ENCODE measurements at regions not wholly inside any gene's neighbourhood (a gene's known extent, or its start where the extent isn't known, plus 50 kb on each side); places are given as distances from the start of the nearest gene placed in this dataset.

DNA sequence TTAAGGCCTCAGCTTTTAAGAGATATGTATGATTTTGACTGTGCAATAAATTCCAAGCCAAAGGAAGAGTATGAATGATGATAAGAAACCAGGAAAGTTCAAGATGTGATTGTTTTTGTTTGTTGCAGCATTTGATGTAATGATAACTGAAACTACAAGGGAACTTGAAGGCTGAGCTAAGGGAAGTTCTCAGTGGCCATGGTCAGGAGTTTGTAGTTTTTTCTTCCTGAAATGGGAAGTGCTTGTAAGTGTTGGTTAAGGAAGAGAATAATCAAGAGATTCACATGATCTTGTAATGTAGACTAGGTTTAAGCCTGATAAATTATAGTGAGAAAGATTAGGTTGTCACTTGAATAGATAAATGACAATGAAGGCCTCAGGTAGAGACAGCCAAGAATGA, 53.4 kb downstream of the PTCHD4 start:
- no peak for DNase-seq
- Mint-ChIP-seq H3K4me1 (ENCODE audit: low read depth in 2 of 2) (no peaks in the 10 kb centered on the region), H3K27ac (no peak overlapping the region), H3K9me3 (peaks cover 4 to 7% of the 10 kb centered on the region in 2 donors), H3K36me3 (ENCODE audit: insufficient read depth) (no peaks in the 10 kb centered on the region), H3K27me3 (no peaks in the 10 kb centered on the region), H3K4me3 (no peak overlapping the region)
- no peak for ATAC-seq (replicated peaks)

DNA sequence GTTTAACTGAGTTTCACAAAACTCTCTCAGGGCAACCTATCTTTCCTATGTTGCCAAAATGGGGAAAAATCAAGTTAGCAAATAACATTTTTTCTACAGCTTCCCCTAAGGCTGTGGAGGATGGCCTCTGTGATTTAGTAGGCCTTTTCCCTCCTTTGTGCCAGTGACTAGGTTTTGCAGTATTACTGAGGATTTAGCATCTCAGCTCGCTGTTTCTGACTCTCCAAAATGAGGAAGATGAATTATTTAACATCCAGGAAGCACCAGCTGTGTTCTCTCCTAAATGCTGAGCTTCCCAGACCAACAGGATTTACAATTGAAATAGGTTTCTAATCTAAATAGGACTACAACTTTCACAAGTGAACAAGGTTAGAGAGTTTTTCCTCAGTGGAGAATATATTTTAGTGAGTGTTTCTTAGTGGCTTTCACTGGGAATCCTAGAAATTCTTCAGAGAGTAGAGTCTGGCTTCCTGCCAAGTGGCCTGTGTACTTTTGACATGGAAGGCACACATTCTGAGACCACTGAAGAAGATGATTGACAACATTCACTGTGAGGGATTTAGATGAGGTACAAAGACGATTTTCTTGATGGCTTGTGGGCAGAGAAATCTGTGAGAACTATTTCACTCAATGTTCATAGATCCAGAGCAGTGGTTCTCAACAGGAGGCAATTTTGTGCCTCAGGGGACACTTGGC, 62.4 kb downstream of the PTCHD4 start:
- no peak for DNase-seq
- H3K4me3 Mint-ChIP-seq = no peak overlapping the region
- H3K9me3 Mint-ChIP-seq = peaks cover 0 to 1% of the 10 kb centered on the region in 2 donors
- ATAC-seq (replicated peaks) = no peak
- no peak overlapping the region for H3K27ac Mint-ChIP-seq
- H3K36me3 Mint-ChIP-seq (ENCODE audit: insufficient read depth) = no peaks in the 10 kb centered on the region
- H3K27me3 Mint-ChIP-seq = no peaks in the 10 kb centered on the region
- H3K4me1 Mint-ChIP-seq (ENCODE audit: low read depth in 2 of 2) = no peaks in the 10 kb centered on the region

- no peaks in the 10 kb centered on the region for H3K27me3 Mint-ChIP-seq
- no peak for DNase-seq
- H3K36me3 Mint-ChIP-seq (ENCODE audit: insufficient read depth) = no peaks in the 10 kb centered on the region
- H3K4me3 Mint-ChIP-seq = no peak overlapping the region
- H3K9me3 Mint-ChIP-seq = peaks cover 0 to 2% of the 10 kb centered on the region in 2 donors
- no peak for ATAC-seq (replicated peaks)
- no peak overlapping the region for H3K27ac Mint-ChIP-seq
- no peaks in the 10 kb centered on the region for H3K4me1 Mint-ChIP-seq (ENCODE audit: low read depth in 2 of 2)
Observed at GRCh38 chr6:48041894-48042293, 69.1 kb downstream of the PTCHD4 start.

- no peak for DNase-seq
- Mint-ChIP-seq H3K4me3 (no peak overlapping the region), H3K27me3 (no peaks in the 10 kb centered on the region), H3K4me1 (ENCODE audit: low read depth in 2 of 2) (no peaks in the 10 kb centered on the region), H3K9me3 (peaks cover 0 to 2% of the 10 kb centered on the region in 2 donors), H3K27ac (no peak overlapping the region), H3K36me3 (ENCODE audit: insufficient read depth) (no peaks in the 10 kb centered on the region)
- ATAC-seq (replicated peaks) = no peak
Observed at GRCh38 chr6:48037946-48038345, 73.1 kb downstream of the PTCHD4 start.

GRCh38 chr6:48036316-48036715, 74.7 kb downstream of the PTCHD4 start:
- no peak overlapping the region for H3K4me3 Mint-ChIP-seq
- H3K4me1 Mint-ChIP-seq (ENCODE audit: low read depth in 2 of 2) = no peaks in the 10 kb centered on the region
- H3K9me3 Mint-ChIP-seq = peaks cover 0 to 2% of the 10 kb centered on the region in 2 donors
- no peak for ATAC-seq (replicated peaks)
- no peaks in the 10 kb centered on the region for H3K27me3 Mint-ChIP-seq
- no peaks in the 10 kb centered on the region for H3K36me3 Mint-ChIP-seq (ENCODE audit: insufficient read depth)
- no peak for DNase-seq
- no peak overlapping the region for H3K27ac Mint-ChIP-seq

- DNase-seq (no peak), ATAC-seq (replicated peaks) (no peak)
- Mint-ChIP-seq H3K27ac (no peak overlapping the region), H3K4me1 (ENCODE audit: low read depth in 2 of 2) (no peaks in the 10 kb centered on the region), H3K9me3 (no peaks in the 10 kb centered on the region), H3K36me3 (ENCODE audit: insufficient read depth) (no peaks in the 10 kb centered on the region), H3K4me3 (no peak overlapping the region), H3K27me3 (no peaks in the 10 kb centered on the region)
Observed at GRCh38 chr6:48032151-48032550, 78.8 kb downstream of the PTCHD4 start.

GRCh38 chr6:48031711-48032110, 79.3 kb downstream of the PTCHD4 start:
- DNase-seq (no peak), ATAC-seq (replicated peaks) (no peak)
- H3K36me3 Mint-ChIP-seq (ENCODE audit: insufficient read depth) = no peaks in the 10 kb centered on the region
- no peak overlapping the region for H3K4me3 Mint-ChIP-seq
- no peaks in the 10 kb centered on the region for H3K4me1 Mint-ChIP-seq (ENCODE audit: low read depth in 2 of 2)
- no peaks in the 10 kb centered on the region for H3K9me3 Mint-ChIP-seq
- H3K27ac Mint-ChIP-seq = no peak overlapping the region
- no peaks in the 10 kb centered on the region for H3K27me3 Mint-ChIP-seq

GRCh38 chr6:48027704-48028435, 83.1 kb downstream of the PTCHD4 start:
- DNase-seq = no peak
- Mint-ChIP-seq H3K9me3 (no peaks in the 10 kb centered on the region), H3K27ac (no peak overlapping the region), H3K4me3 (no peak overlapping the region), H3K27me3 (no peaks in the 10 kb centered on the region), H3K36me3 (ENCODE audit: insufficient read depth) (no peaks in the 10 kb centered on the region), H3K4me1 (ENCODE audit: low read depth in 2 of 2) (no peaks in the 10 kb centered on the region)
- ATAC-seq (replicated peaks) = no peak

DNA sequence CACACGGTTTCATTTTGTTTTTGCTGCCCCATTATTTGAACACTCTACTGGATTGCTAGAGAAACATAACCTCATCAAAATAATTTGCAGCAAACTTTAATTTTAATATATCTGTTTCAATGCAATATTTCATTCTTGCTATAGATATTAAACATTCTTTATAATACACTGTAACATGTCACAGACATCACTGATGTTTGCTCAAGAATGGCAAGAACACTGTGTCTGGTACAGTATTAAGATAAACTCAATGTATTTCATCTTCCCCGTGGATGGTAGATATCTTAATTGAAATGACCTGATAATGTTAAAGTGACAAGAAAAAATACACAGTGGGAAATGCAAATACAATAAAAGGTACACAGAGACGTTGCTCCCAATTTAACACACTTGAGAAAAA, 86.0 kb downstream of the PTCHD4 start:
- Mint-ChIP-seq H3K27ac (no peak overlapping the region), H3K36me3 (ENCODE audit: insufficient read depth) (no peaks in the 10 kb centered on the region), H3K4me3 (no peak overlapping the region), H3K4me1 (ENCODE audit: low read depth in 2 of 2) (no peaks in the 10 kb centered on the region), H3K27me3 (no peaks in the 10 kb centered on the region), H3K9me3 (no peaks in the 10 kb centered on the region)
- ATAC-seq (replicated peaks) = no peak
- DNase-seq = no peak

- Mint-ChIP-seq H3K36me3 (ENCODE audit: insufficient read depth) (no peaks in the 10 kb centered on the region), H3K27ac (peak overlapping the region in 1 of 2 donors; percentile 14), H3K4me3 (no peak overlapping the region), H3K9me3 (peaks cover 5 to 7% of the 10 kb centered on the region in 2 donors), H3K4me1 (ENCODE audit: low read depth in 2 of 2) (no peaks in the 10 kb centered on the region), H3K27me3 (no peaks in the 10 kb centered on the region)
- no peak for ATAC-seq (replicated peaks)
- DNase-seq = no peak
Observed at GRCh38 chr6:48021904-48022303, 89.1 kb downstream of the PTCHD4 start.

- no peak for DNase-seq
- no peak for ATAC-seq (replicated peaks)
- peaks cover 6 to 7% of the 10 kb centered on the region in 2 donors for H3K9me3 Mint-ChIP-seq
- H3K36me3 Mint-ChIP-seq (ENCODE audit: insufficient read depth) = no peaks in the 10 kb centered on the region
- no peak overlapping the region for H3K4me3 Mint-ChIP-seq
- no peak overlapping the region for H3K27ac Mint-ChIP-seq
- no peaks in the 10 kb centered on the region for H3K4me1 Mint-ChIP-seq (ENCODE audit: low read depth in 2 of 2)
- H3K27me3 Mint-ChIP-seq = no peaks in the 10 kb centered on the region
Observed at GRCh38 chr6:48016020-48016755, 94.8 kb downstream of the PTCHD4 start.

- peaks cover 0 to 8% of the 10 kb centered on the region in 2 donors for H3K9me3 Mint-ChIP-seq
- H3K4me3 Mint-ChIP-seq = no peak overlapping the region
- no peaks in the 10 kb centered on the region for H3K4me1 Mint-ChIP-seq (ENCODE audit: low read depth in 2 of 2)
- no peak for ATAC-seq (replicated peaks)
- no peaks in the 10 kb centered on the region for H3K36me3 Mint-ChIP-seq (ENCODE audit: insufficient read depth)
- H3K27ac Mint-ChIP-seq = no peak overlapping the region
- no peaks in the 10 kb centered on the region for H3K27me3 Mint-ChIP-seq
- no peak for DNase-seq
Observed at GRCh38 chr6:47992809-47993208, 118.2 kb downstream of the PTCHD4 start.

DNA sequence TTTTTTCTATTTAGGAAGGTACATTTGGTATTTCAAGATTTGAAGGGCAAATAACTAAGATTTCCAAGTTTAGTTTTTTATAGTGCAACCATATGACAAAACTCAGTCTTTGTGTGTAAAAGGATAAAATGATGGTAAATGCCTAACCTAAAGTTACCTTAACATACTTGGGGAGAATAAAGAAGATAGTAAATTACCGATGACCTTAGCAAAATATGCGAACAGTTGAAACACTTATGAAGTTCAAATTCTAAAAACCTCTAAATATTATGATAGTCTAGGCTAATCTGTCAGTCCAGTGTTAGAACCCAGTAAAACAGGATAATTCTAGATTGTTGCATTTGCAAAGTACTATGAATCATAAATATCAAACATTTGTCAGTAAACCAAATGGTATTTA, 127.5 kb downstream of the PTCHD4 start:
- DNase-seq (no peak), ATAC-seq (replicated peaks) (no peak)
- H3K27ac Mint-ChIP-seq = no peak overlapping the region
- no peak overlapping the region for H3K4me3 Mint-ChIP-seq
- no peaks in the 10 kb centered on the region for H3K27me3 Mint-ChIP-seq
- H3K36me3 Mint-ChIP-seq (ENCODE audit: insufficient read depth) = no peaks in the 10 kb centered on the region
- peaks cover 0 to 1% of the 10 kb centered on the region in 2 donors for H3K9me3 Mint-ChIP-seq
- H3K4me1 Mint-ChIP-seq (ENCODE audit: low read depth in 2 of 2) = no peaks in the 10 kb centered on the region

- ATAC-seq (replicated peaks) (no peak), DNase-seq (no peak)
- Mint-ChIP-seq H3K27ac (no peak overlapping the region), H3K27me3 (no peaks in the 10 kb centered on the region), H3K9me3 (peaks cover 0 to 4% of the 10 kb centered on the region in 2 donors), H3K36me3 (ENCODE audit: insufficient read depth) (no peaks in the 10 kb centered on the region), H3K4me3 (no peak overlapping the region), H3K4me1 (ENCODE audit: low read depth in 2 of 2) (no peaks in the 10 kb centered on the region)
Observed at GRCh38 chr6:47977314-47977713, 133.7 kb downstream of the PTCHD4 start.

All from effector memory CD8-positive, alpha-beta T cell (primary cell).